OCI-LY1 (cell line): ENCODE measurements at regions not wholly inside any gene's neighbourhood (a gene's known extent, or its start where the extent isn't known, plus 50 kb on each side); places are given as distances from the start of the nearest gene placed in this dataset.

Experiments used
- H2AFZ ChIP-seq: fragments of 200-600 bp; sonication (generic), shearing (Covaris generic); 2 replicates; pipeline ENCODE4 v1.6.0; 2014; ENCODE audit warnings: antibody characterized with exemption, mild to moderate bottlenecking, low read length
- H3F3A ChIP-seq: fragments of 200-600 bp; sonication (generic), shearing (Covaris generic); 2 replicates; pipeline ENCODE4 v1.6.0; 2014; ENCODE audit warnings: mild to moderate bottlenecking, antibody characterized with exemption, low read length, moderate library complexity; ENCODE audit not compliant: insufficient read depth
- H3K27ac ChIP-seq: fragments of 200-600 bp; sonication (generic); 2 replicates; pipeline ENCODE4 v1.5.1; 2014; ENCODE audit warnings: low read length, mixed run types, mild to moderate bottlenecking, low read depth; ENCODE audit not compliant: poor library complexity, severe bottlenecking
- H3K27me3 ChIP-seq: fragments of 200-600 bp; sonication (generic); 2 replicates; pipeline ENCODE4 v1.6.0; 2014; ENCODE audit warnings: antibody characterized with exemption, mild to moderate bottlenecking, low read length, moderate library complexity; ENCODE audit not compliant: insufficient read depth
- H3K36me3 ChIP-seq: fragments of 200-600 bp; sonication (generic); 2 replicates; pipeline ENCODE4 v1.6.1; 2014; ENCODE audit warnings: mild to moderate bottlenecking, antibody characterized with exemption, low read length, moderate library complexity, mixed read lengths; ENCODE audit not compliant: insufficient read depth
- H3K4me1 ChIP-seq: fragments of 200-600 bp; sonication (generic); 2 replicates; pipeline ENCODE4 v1.5.1; 2014; ENCODE audit warnings: mild to moderate bottlenecking, low read length, moderate library complexity; ENCODE audit not compliant: insufficient read depth, severe bottlenecking
- H3K4me2 ChIP-seq: fragments of 200-600 bp; sonication (generic), shearing (Covaris generic); 2 replicates; pipeline ENCODE4 v1.6.1; 2014; ENCODE audit warnings: low read length
- H3K4me3 ChIP-seq: fragments of 200-600 bp; sonication (generic); 2 replicates; pipeline ENCODE4 v1.5.1; 2014; ENCODE audit warnings: low read length, low read depth, mild to moderate bottlenecking, mixed read lengths; ENCODE audit not compliant: poor library complexity, severe bottlenecking
- H3K79me2 ChIP-seq: fragments of 200-600 bp; shearing (Covaris generic); 2 replicates; pipeline ENCODE4 v1.6.1; 2016; ENCODE audit warnings: mixed run types, low read length, mixed read lengths; ENCODE audit not compliant: insufficient read depth
- H3K9ac ChIP-seq: fragments of 200-600 bp; sonication (generic), shearing (Covaris generic); 2 replicates; pipeline ENCODE4 v1.6.1; 2014; ENCODE audit warnings: mild to moderate bottlenecking, low read length, mixed read lengths
- H3K9me2 ChIP-seq: fragments of 200-600 bp; sonication (generic), shearing (Covaris generic); 2 replicates; pipeline ENCODE4 v1.6.1; 2014; ENCODE audit warnings: low read depth, mild to moderate bottlenecking, low read length, mixed read lengths
- H3K9me3 ChIP-seq: fragments of 200-600 bp; shearing (Covaris generic); 2 replicates; pipeline ENCODE4 v1.6.1; 2014; ENCODE audit warnings: low read length, mixed read lengths
- H4K20me1 ChIP-seq: fragments of 200-600 bp; sonication (generic), shearing (Covaris generic); 2 replicates; pipeline ENCODE4 v1.6.0; 2016; ENCODE audit warnings: mild to moderate bottlenecking, low read length; ENCODE audit not compliant: insufficient read depth
- EZH2 ChIP-seq: fragments of 200-600 bp; sonication (generic), shearing (Covaris generic); IDR thresholded peaks from 2 replicates; pipeline ENCODE4 v1.8.0; 2017; ENCODE audit warnings: borderline replicate concordance, mixed run types, mild to moderate bottlenecking, antibody characterized with exemption, low read length, moderate library complexity, mixed read lengths
- TF ChIP-seq, protein P1 (sequence below): fragments of 200-600 bp; sonication (generic), shearing (Covaris generic); IDR thresholded peaks from 2 replicates; pipeline ENCODE4 v1.5.1; 2017; ENCODE audit warnings: mild to moderate bottlenecking, antibody characterized with exemption, low read length, moderate library complexity, mixed read lengths

DNA sequence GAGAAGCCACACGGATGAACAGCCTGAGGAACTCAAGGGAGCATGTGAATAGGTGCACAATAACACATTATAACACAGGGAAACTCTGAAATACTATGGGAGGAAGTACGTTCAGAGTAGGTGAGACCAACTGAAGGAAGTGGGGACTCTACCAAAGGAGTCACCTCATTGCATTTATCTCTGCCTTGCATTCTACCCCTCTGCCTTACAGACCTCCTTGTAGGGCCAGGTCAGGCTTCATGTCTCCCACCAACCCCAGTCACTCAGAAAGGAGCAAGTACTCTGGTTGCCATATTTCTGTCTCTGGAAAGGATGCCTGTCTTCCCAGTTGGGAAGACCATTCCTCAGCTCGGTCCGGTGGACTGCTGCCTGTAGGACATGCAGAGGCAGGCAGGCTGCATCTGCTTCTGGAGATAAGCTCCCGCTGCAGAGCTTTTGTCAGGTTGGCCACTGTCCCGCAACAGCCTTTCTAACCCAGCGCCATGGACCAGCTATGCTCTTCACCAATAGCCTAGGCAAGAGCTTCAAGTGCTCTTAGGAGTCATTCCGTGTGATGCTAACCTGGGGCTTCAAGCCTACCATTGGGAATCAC is 51.6 kb upstream of the ASIP start:
- Histone ChIP-seq H3K4me2 (no peak overlapping the region), H4K20me1 (no peaks in the 10 kb centered on the region), H3K27ac (no peak overlapping the region), H3F3A (no peaks in the 10 kb centered on the region), H2AFZ (no peak overlapping the region), H3K9me2 (no peaks in the 10 kb centered on the region), H3K4me1 (no peaks in the 10 kb centered on the region), H3K4me3 (no peak overlapping the region), H3K9ac (no peak overlapping the region), H3K36me3 (no peaks in the 10 kb centered on the region), H3K79me2 (no peaks in the 10 kb centered on the region), H3K27me3 (no peaks in the 10 kb centered on the region), H3K9me3 (no peaks in the 10 kb centered on the region)
- TF ChIP-seq, protein P1, sequence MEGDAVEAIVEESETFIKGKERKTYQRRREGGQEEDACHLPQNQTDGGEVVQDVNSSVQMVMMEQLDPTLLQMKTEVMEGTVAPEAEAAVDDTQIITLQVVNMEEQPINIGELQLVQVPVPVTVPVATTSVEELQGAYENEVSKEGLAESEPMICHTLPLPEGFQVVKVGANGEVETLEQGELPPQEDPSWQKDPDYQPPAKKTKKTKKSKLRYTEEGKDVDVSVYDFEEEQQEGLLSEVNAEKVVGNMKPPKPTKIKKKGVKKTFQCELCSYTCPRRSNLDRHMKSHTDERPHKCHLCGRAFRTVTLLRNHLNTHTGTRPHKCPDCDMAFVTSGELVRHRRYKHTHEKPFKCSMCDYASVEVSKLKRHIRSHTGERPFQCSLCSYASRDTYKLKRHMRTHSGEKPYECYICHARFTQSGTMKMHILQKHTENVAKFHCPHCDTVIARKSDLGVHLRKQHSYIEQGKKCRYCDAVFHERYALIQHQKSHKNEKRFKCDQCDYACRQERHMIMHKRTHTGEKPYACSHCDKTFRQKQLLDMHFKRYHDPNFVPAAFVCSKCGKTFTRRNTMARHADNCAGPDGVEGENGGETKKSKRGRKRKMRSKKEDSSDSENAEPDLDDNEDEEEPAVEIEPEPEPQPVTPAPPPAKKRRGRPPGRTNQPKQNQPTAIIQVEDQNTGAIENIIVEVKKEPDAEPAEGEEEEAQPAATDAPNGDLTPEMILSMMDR: no peak
- TF ChIP-seq EZH2: no peak

- H3K4me1 ChIP-seq: no peaks in the 10 kb centered on the region
- H3K9ac ChIP-seq: no peak overlapping the region
- no peaks in the 10 kb centered on the region for H3K36me3 ChIP-seq
- no peaks in the 10 kb centered on the region for H3K79me2 ChIP-seq
- H3K4me3 ChIP-seq: no peak overlapping the region
- no peak overlapping the region for H3K27ac ChIP-seq
- TF ChIP-seq EZH2: no peak
- TF ChIP-seq, protein P1: no peak
- no peaks in the 10 kb centered on the region for H4K20me1 ChIP-seq
- H3K9me3 ChIP-seq: no peaks in the 10 kb centered on the region
- no peak overlapping the region for H3K4me2 ChIP-seq
- H3F3A ChIP-seq: no peaks in the 10 kb centered on the region
- H3K9me2 ChIP-seq: no peaks in the 10 kb centered on the region
- no peak overlapping the region for H2AFZ ChIP-seq
- H3K27me3 ChIP-seq: no peaks in the 10 kb centered on the region
These were observed 51.0 kb upstream of the ASIP start for GRCh38 chr20:34190262-34190661.

DNA sequence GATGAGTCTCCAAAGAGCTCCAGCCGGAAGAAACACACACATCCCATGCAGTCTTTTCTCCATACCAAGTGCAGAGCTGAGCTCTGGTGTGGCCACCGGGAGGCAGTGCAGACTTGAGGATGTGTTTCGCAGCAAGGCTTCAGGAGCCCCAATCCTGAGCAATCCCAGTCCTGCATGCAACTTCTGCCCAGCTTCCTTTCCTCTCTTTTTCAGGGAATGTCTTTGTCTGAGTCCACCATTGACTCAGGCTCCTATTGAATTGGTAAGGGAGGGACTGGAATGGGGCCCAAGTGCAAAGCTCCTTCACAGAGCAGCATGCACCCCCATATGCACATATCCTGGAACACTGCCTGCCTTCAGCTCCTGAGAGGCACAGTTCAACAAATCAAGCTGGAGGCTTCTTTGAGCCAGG is 50.5 kb upstream of the ASIP start:
- H3K36me3 ChIP-seq: no peaks in the 10 kb centered on the region
- H3K27ac ChIP-seq: no peak overlapping the region
- H2AFZ ChIP-seq: no peak overlapping the region
- H3F3A ChIP-seq: no peaks in the 10 kb centered on the region
- H3K4me3 ChIP-seq: no peak overlapping the region
- H3K9me2 ChIP-seq: no peaks in the 10 kb centered on the region
- no peak for TF ChIP-seq EZH2
- TF ChIP-seq, protein P1: peak; percentile 93
- no peaks in the 10 kb centered on the region for H3K9me3 ChIP-seq
- H3K4me2 ChIP-seq: no peak overlapping the region
- H3K9ac ChIP-seq: no peak overlapping the region
- H3K79me2 ChIP-seq: no peaks in the 10 kb centered on the region
- H3K27me3 ChIP-seq: no peaks in the 10 kb centered on the region
- H3K4me1 ChIP-seq: no peaks in the 10 kb centered on the region
- no peaks in the 10 kb centered on the region for H4K20me1 ChIP-seq
